OCI-LY3 (cell line): ENCODE measurements at regions not wholly inside any gene's neighbourhood (a gene's known extent, or its start where the extent isn't known, plus 50 kb on each side); places are given as distances from the start of the nearest gene placed in this dataset.

ENCODE experiments used
- H2AFZ ChIP-seq: fragments of 200-600, 300-600 bp; shearing (Covaris generic); 2 replicates; pipeline ENCODE4 v1.6.0; 2014; ENCODE audit warnings: antibody characterized with exemption, low read depth, low read length
- H3K27ac ChIP-seq: fragments of 200-600, 300-600 bp; sonication (generic); 2 replicates; pipeline ENCODE4 v1.5.1; 2014; ENCODE audit warnings: mild to moderate bottlenecking, low read length, moderate library complexity, mixed read lengths
- H3K27me3 ChIP-seq: fragments of 200-600, 300-600 bp; sonication (generic); 2 replicates; pipeline ENCODE4 v1.6.1; 2014; ENCODE audit warnings: low read depth, low read length, mixed read lengths
- H3K36me3 ChIP-seq: fragments of 200-600, 300-600 bp; sonication (generic); replicated peaks from 2 replicates; pipeline ENCODE3; 2014; ENCODE audit warnings: low read depth, low read length, mixed read lengths
- H3K4me1 ChIP-seq: fragments of 300-600, 200-600 bp; sonication (generic); 2 replicates; pipeline ENCODE4 v1.6.1; 2014; ENCODE audit warnings: low read length, mixed read lengths
- H3K4me2 ChIP-seq: fragments of 200-600, 300-600 bp; sonication (generic); 2 replicates; pipeline ENCODE4 v1.6.1; 2014; ENCODE audit warnings: low read length, mixed read lengths
- H3K4me3 ChIP-seq: fragments of 300-600, 200-600 bp; sonication (generic); 2 replicates; pipeline ENCODE4 v1.5.1; 2014; ENCODE audit warnings: antibody characterized with exemption, mild to moderate bottlenecking, low read length, moderate library complexity
- H3K79me2 ChIP-seq: fragments of 300-600, 200-600 bp; shearing (Covaris generic); 2 replicates; pipeline ENCODE4 v1.6.1; 2014; ENCODE audit warnings: mild to moderate bottlenecking, low read length, mixed read lengths
- H3K9ac ChIP-seq: fragments of 300-600, 200-600 bp; shearing (Covaris generic); 2 replicates; pipeline ENCODE4 v1.6.0; 2014; ENCODE audit warnings: mild to moderate bottlenecking, low read length, moderate library complexity
- H3K9me3 ChIP-seq: fragments of 200-600, 300-600 bp; shearing (Covaris generic); 2 replicates; pipeline ENCODE4 v1.6.1; 2014; ENCODE audit warnings: low read length, mixed read lengths; ENCODE audit not compliant: insufficient read depth
- H4K20me1 ChIP-seq: fragments of 200-600, 300-600 bp; sonication (generic); 2 replicates; pipeline ENCODE4 v1.6.1; 2016; ENCODE audit warnings: low read length, mixed read lengths; ENCODE audit not compliant: insufficient read depth
- EZH2phosphoT487 ChIP-seq: fragments of 200-600 bp; shearing (Covaris generic); IDR thresholded peaks from 2 replicates; pipeline ENCODE4 v1.6.1; 2018; ENCODE audit warnings: antibody characterized with exemption, mixed run types, low read depth
- TF ChIP-seq, protein P1 (sequence below): fragments of 200-600, 300-600 bp; sonication (generic); IDR thresholded peaks from 2 replicates; pipeline ENCODE4 v1.5.1; 2014; ENCODE audit warnings: antibody characterized with exemption, low read length, low read depth

DNA sequence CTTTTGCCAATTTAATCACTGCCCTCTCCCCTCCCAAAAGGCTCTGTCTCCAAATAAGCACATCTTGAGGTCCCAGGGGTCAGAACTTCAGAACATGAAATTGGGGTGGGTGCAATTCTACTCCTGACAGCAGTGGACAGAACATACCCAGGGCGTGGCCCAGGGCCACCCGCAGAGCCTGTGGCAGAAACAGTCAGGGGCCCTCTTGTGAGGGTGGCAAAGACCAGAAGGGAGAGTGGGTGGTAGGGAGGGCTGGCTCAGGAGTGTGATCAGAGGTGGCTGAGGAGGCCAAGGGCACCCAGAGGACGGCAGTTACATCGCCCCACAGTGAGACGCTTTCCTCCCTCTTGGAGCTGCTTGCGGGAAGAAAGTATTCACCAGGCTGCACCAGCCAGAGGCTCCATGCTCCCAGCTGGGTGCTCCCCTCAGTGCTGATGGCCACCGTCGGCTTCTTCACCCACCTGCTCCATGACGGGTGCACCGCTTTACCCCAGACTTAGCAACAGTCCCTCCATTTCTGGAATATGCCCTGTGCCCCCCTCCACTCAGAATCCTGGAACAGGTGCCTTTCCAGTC, 1388.0 kb downstream of the BRD1 start:
- no peak overlapping the region for H2AFZ ChIP-seq
- H3K36me3 ChIP-seq: no peaks in the 10 kb centered on the region
- no peak overlapping the region for H3K4me3 ChIP-seq
- no peak overlapping the region for H3K27ac ChIP-seq
- H3K4me2 ChIP-seq: no peak overlapping the region
- H3K27me3 ChIP-seq: peaks cover 63% of the 10 kb centered on the region
- H3K4me1 ChIP-seq: peaks cover 11% of the 10 kb centered on the region
- TF ChIP-seq EZH2phosphoT487: no peak
- TF ChIP-seq, protein P1, sequence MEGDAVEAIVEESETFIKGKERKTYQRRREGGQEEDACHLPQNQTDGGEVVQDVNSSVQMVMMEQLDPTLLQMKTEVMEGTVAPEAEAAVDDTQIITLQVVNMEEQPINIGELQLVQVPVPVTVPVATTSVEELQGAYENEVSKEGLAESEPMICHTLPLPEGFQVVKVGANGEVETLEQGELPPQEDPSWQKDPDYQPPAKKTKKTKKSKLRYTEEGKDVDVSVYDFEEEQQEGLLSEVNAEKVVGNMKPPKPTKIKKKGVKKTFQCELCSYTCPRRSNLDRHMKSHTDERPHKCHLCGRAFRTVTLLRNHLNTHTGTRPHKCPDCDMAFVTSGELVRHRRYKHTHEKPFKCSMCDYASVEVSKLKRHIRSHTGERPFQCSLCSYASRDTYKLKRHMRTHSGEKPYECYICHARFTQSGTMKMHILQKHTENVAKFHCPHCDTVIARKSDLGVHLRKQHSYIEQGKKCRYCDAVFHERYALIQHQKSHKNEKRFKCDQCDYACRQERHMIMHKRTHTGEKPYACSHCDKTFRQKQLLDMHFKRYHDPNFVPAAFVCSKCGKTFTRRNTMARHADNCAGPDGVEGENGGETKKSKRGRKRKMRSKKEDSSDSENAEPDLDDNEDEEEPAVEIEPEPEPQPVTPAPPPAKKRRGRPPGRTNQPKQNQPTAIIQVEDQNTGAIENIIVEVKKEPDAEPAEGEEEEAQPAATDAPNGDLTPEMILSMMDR: no peak
- peaks cover 50% of the 10 kb centered on the region for H4K20me1 ChIP-seq
- H3K79me2 ChIP-seq: no peaks in the 10 kb centered on the region
- H3K9ac ChIP-seq: no peak overlapping the region
- H3K9me3 ChIP-seq: no peaks in the 10 kb centered on the region

DNA sequence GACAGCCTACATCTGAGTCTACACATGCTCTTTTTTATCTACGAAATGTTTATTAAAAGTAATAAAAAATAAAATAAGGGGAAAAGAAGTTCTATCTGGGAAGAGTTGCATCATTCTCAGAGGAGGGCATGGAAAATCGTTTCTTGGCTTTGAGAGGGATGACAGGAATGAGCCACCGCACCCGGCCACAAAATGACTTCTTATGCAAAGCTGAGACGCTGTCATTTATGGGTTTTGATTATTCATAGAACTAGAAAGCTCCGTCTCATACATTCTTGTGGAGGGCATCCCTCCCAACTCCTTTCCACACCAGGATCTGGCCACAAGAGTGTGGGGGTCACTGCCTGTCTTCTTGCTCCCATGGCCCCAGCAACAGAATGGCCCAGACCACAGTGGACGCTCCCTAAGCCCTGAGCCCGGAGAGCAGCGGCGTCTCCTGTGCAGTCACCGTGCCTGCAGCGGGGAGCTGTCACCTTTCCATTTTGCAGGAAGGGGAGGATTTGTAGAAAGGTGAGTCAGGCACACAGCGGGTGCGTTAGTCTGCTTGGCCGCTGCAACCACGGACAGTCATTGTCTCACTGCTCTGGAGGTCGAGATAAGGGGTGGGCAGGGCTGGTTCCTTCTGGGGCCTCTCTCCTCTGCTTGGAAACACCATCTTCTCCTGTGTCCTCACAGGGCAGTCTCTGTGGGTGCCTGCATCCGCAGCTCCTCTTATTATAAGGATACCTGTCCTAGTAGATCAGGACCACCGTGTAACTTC, 1388.7 kb downstream of the BRD1 start:
- Histone ChIP-seq H3K4me1 (peaks cover 5% of the 10 kb centered on the region), H3K4me3 (no peak overlapping the region), H3K27me3 (peaks cover 67% of the 10 kb centered on the region), H4K20me1 (peaks cover 47% of the 10 kb centered on the region), H3K9ac (no peak overlapping the region), H3K79me2 (no peaks in the 10 kb centered on the region), H2AFZ (no peak overlapping the region), H3K36me3 (no peaks in the 10 kb centered on the region), H3K4me2 (no peak overlapping the region), H3K27ac (no peak overlapping the region), H3K9me3 (no peaks in the 10 kb centered on the region)
- TF ChIP-seq, protein P1: no peak
- no peak for TF ChIP-seq EZH2phosphoT487

GRCh38 chr22:48438096-48438495, 1389.6 kb downstream of the BRD1 start:
- H3K36me3 ChIP-seq: no peaks in the 10 kb centered on the region
- H3K4me2 ChIP-seq: no peak overlapping the region
- H3K9me3 ChIP-seq: no peaks in the 10 kb centered on the region
- H2AFZ ChIP-seq: no peak overlapping the region
- H3K79me2 ChIP-seq: no peaks in the 10 kb centered on the region
- H3K4me3 ChIP-seq: no peak overlapping the region
- peaks cover 62% of the 10 kb centered on the region for H3K27me3 ChIP-seq
- no peak for TF ChIP-seq EZH2phosphoT487
- TF ChIP-seq, protein P1: no peak
- no peak overlapping the region for H3K9ac ChIP-seq
- no peaks in the 10 kb centered on the region for H3K4me1 ChIP-seq
- no peak overlapping the region for H3K27ac ChIP-seq
- peaks cover 42% of the 10 kb centered on the region for H4K20me1 ChIP-seq

GRCh38 chr22:48436201-48436931, 1391.3 kb downstream of the BRD1 start:
- no peaks in the 10 kb centered on the region for H3K9me3 ChIP-seq
- H3K79me2 ChIP-seq: no peaks in the 10 kb centered on the region
- H2AFZ ChIP-seq: no peak overlapping the region
- H3K4me1 ChIP-seq: no peaks in the 10 kb centered on the region
- H3K36me3 ChIP-seq: no peaks in the 10 kb centered on the region
- H3K4me3 ChIP-seq: no peak overlapping the region
- TF ChIP-seq, protein P1: no peak
- no peak for TF ChIP-seq EZH2phosphoT487
- H3K27ac ChIP-seq: no peak overlapping the region
- no peak overlapping the region for H3K4me2 ChIP-seq
- H3K27me3 ChIP-seq: peaks cover 53% of the 10 kb centered on the region
- H3K9ac ChIP-seq: no peak overlapping the region
- peaks cover 30% of the 10 kb centered on the region for H4K20me1 ChIP-seq
